H1 (cell line): ENCODE measurements at regions not wholly inside any gene's neighbourhood (a gene's known extent, or its start where the extent isn't known, plus 50 kb on each side); places are given as distances from the start of the nearest gene placed in this dataset.

Experiments used
- ASH2L ChIP-seq: fragments of 200-600, 300-600 bp; sonication (generic); IDR thresholded peaks from one replicate; pipeline ENCODE4 v1.7.1; 2017; ENCODE audit warnings: low read length
- CHD2 ChIP-seq: IDR thresholded peaks from 2 replicates; pipeline ENCODE4 v1.6.1; 2012; ENCODE audit warnings: low read length, improper control_type of control experiment
- CTCF ChIP-seq, 3 experiments: IDR thresholded peaks; 1 replicate in 2 of 3; 2 replicates in 1 of 3; pipeline versions ENCODE4 v1.5.1 to v1.6.1; 2011; ENCODE audit warnings: low read length in 3 of 3, mild to moderate bottlenecking in 3 of 3, inconsistent platforms in 2 of 3, low read depth in 1 of 3, moderate library complexity in 1 of 3; ENCODE audit not compliant: insufficient read depth in 1 of 3; ENCODE audit errors: control extremely low read depth in 1 of 3
- GTF2F1 ChIP-seq: IDR thresholded peaks from 2 replicates; pipeline ENCODE4 v1.6.1; 2012; ENCODE audit warnings: low read depth, low read length, improper control_type of control experiment, borderline replicate concordance
- POLR2A ChIP-seq, 2 experiments: IDR thresholded peaks; 1 replicate in 1 of 2; 2 replicates in 1 of 2; pipeline ENCODE4 v1.6.1; 2011; ENCODE audit warnings: low read depth in 2 of 2, low read length in 2 of 2, mild to moderate bottlenecking in 2 of 2; ENCODE audit errors: control extremely low read depth in 1 of 2
- RFX5 ChIP-seq: IDR thresholded peaks from 2 replicates; pipeline ENCODE4 v1.6.1; 2011; ENCODE audit warnings: low read depth, low read length, improper control_type of control experiment, borderline replicate concordance

GRCh38 chr7:36058020-36058592 lies 94.9 kb upstream of the EEPD1 start:
- TF ChIP-seq CTCF (IDR thresholded peaks at IDR 0.05; ENCODE audit: control extremely low read depth in 1 of 3, insufficient read depth in 1 of 3, low read depth in 1 of 3, low read length in 3 of 3) (no peak), RFX5 (no peak), CHD2 (no peak), ASH2L (no peak), GTF2F1 (no peak), POLR2A (IDR thresholded peaks at IDR 0.05; ENCODE audit: control extremely low read depth in 1 of 2, low read depth in 2 of 2, low read length in 2 of 2) (no peak)
